A549 (cell line): ENCODE measurements at regions not wholly inside any gene's neighbourhood (a gene's known extent, or its start where the extent isn't known, plus 50 kb on each side); places are given as distances from the start of the nearest gene placed in this dataset.

Experiments
- ATAC-seq, 2 experiments: fragments of 200-7000 bp in 1 of 2; fragments of >200 bp in 1 of 2; cut with Nextera tagmentation in 1 of 2; cut with Tn5 transposase in 1 of 2; 3 replicates each; pipeline versions ENCODE4 v1.8.0 to v1.9.1; 2018 to 2020; ENCODE audit warnings: mild to moderate bottlenecking in 1 of 2, moderate library complexity in 1 of 2
- CTCF ChIA-PET: fragments of 300-600 bp; sonication (Branson Sonifier 250); formaldehyde crosslinking; extraction: SDS; loops from one replicate; lab custom pipeline; 2021; ENCODE audit warnings: antibody characterized with exemption, inconsistent platforms; lab: Yijun Ruan, JAX
- POLR2A ChIA-PET: fragments of 350-600 bp; formaldehyde crosslinking; extraction: SDS; loops from one replicate; lab custom pipeline; 2021; ENCODE audit warnings: antibody characterized with exemption, inconsistent platforms; lab: Yijun Ruan, JAX
- DNase-seq, 2 experiments: peaks; one replicate each; pipeline versions ENCODE4 v3.0.0 to v3.0.0-alpha.2; 2011 to 2016; ENCODE audit warnings: low read depth in 1 of 2, low spot score in 1 of 2
- FAIRE-seq: peaks from 2 replicates; lab custom pipeline; 2011; peaks lifted over from hg19 to GRCh38; lab: Jason Lieb, UNC
- H3K27ac ChIP-seq, 2 experiments: fragments of >200 bp; sonication (Bioruptor Twin); formaldehyde crosslinking; 3 replicates each; pipeline ENCODE4 v1.5.1; 2016 to 2017
- H3K4me1 ChIP-seq: fragments of >200 bp; sonication (Bioruptor Twin); formaldehyde crosslinking; 3 replicates; pipeline ENCODE4 v1.6.1; 2016
- H3K4me2 ChIP-seq: fragments of >200 bp; sonication (Bioruptor Twin); formaldehyde crosslinking; 3 replicates; pipeline ENCODE4 v1.6.1; 2016
- H3K4me3 ChIP-seq: fragments of >200 bp; sonication (Bioruptor Twin); formaldehyde crosslinking; 3 replicates; pipeline ENCODE4 v1.5.1; 2016
- H3K9me3 ChIP-seq: fragments of >200 bp; sonication (Bioruptor Twin); formaldehyde crosslinking; 3 replicates; pipeline ENCODE4 v1.6.1; 2016
- CBX2 ChIP-seq: fragments of 200-600 bp; sonication (generic); IDR thresholded peaks from 2 replicates; pipeline ENCODE4 v1.6.1; 2016; ENCODE audit warnings: low read depth, mild to moderate bottlenecking, borderline replicate concordance
- CBX8 ChIP-seq: fragments of 200-600 bp; sonication (generic); IDR thresholded peaks from 2 replicates; pipeline ENCODE4 v1.6.1; 2016
- CHD2 ChIP-seq: fragments of 150-350 bp; IDR thresholded peaks from 2 replicates; pipeline ENCODE4 v1.6.1; 2014; ENCODE audit warnings: low read length; ENCODE audit not compliant: partially characterized antibody
- EHF ChIP-seq: fragments of 250-450 bp; sonication (Bioruptor Pico); IDR thresholded peaks from 2 replicates; pipeline ENCODE4 v1.5.0; 2020; ENCODE audit warnings: mild to moderate bottlenecking
- ESRRA ChIP-seq: fragments of 150-350 bp; IDR thresholded peaks from 2 replicates; pipeline ENCODE4 v1.6.1; 2014; ENCODE audit warnings: mild to moderate bottlenecking, low read length, borderline replicate concordance
- HDAC2 ChIP-seq: fragments of 200-600 bp; sonication (generic); IDR thresholded peaks from 2 replicates; pipeline ENCODE4 v1.6.1; 2016
- HEYL ChIP-seq: fragments of 250-450 bp; sonication (Bioruptor Pico); IDR thresholded peaks from 2 replicates; pipeline ENCODE4 v1.8.0; 2021; ENCODE audit warnings: mild to moderate bottlenecking, moderate library complexity
- JUNB ChIP-seq: fragments of >200 bp; sonication (Bioruptor Twin); formaldehyde crosslinking; IDR thresholded peaks from 2 replicates; pipeline ENCODE4 v1.6.1; 2016
- KDM1A ChIP-seq: fragments of 200-600 bp; sonication (generic); IDR thresholded peaks from 2 replicates; pipeline ENCODE4 v1.6.1; 2016; ENCODE audit warnings: low read depth, mild to moderate bottlenecking
- MYC ChIP-seq: IDR thresholded peaks from 2 replicates; pipeline ENCODE4 v1.6.1; 2012; ENCODE audit warnings: mild to moderate bottlenecking, inconsistent platforms, low read length, improper control_type of control experiment, borderline replicate concordance
- NPAS2 ChIP-seq: fragments of 250-450 bp; sonication (Bioruptor Pico); IDR thresholded peaks from 2 replicates; pipeline ENCODE4 v1.8.0; 2022; ENCODE audit warnings: mild to moderate bottlenecking, moderate library complexity, borderline replicate concordance
- POLR2A ChIP-seq: IDR thresholded peaks from 2 replicates; pipeline ENCODE4 v1.6.1; 2012; ENCODE audit warnings: mild to moderate bottlenecking, low read length
- RAD21 ChIP-seq, 2 experiments: fragments of >200 bp in 1 of 2; sonication (Bioruptor Twin) in 1 of 2; formaldehyde crosslinking in 1 of 2; IDR thresholded peaks in 1 of 2; conservative IDR thresholded peaks in 1 of 2; 2 replicates in 1 of 2; 3 replicates in 1 of 2; pipeline ENCODE4 v1.6.1; 2012 to 2018; ENCODE audit warnings: inconsistent platforms in 1 of 2
- SREBF2 ChIP-seq: fragments of 450-650 bp; IDR thresholded peaks from 2 replicates; pipeline ENCODE4 v1.6.1; 2014; ENCODE audit warnings: mild to moderate bottlenecking, moderate library complexity
- WGBS: methylation state at CpG from one replicate; pipeline ENCODE4 v1.1.6; 2017; ENCODE audit errors: missing lambda C conversion rate; 5-methylcytosine and 5-hydroxymethylcytosine counted together
- small RNA-seq, 6 experiments: library from RNA; depleted of rRNA; stranded (forward); fragments of <200 nt; gene quantifications; one replicate each; pipeline ENCODE3, GENCODE V24; 2012
- TF ChIP-seq, protein P1 (sequence below): IDR thresholded peaks from 2 replicates; pipeline ENCODE4 v1.6.1; 2012
- TF ChIP-seq, protein P2 (sequence below): fragments of >200 bp; sonication (Bioruptor Twin); formaldehyde crosslinking; IDR thresholded peaks from 3 replicates; pipeline ENCODE4 v1.5.1; 2016
- TF ChIP-seq, protein P3 (sequence below): fragments of 250-450 bp; sonication (Bioruptor Pico); IDR thresholded peaks from 2 replicates; pipeline ENCODE4 v1.5.0; 2021; ENCODE audit warnings: mild to moderate bottlenecking, moderate library complexity, borderline replicate concordance
- TF ChIP-seq, protein P4 (sequence below): fragments of 150-350 bp; IDR thresholded peaks from 2 replicates; pipeline ENCODE4 v1.6.1; 2014; ENCODE audit warnings: low read depth, mild to moderate bottlenecking, low read length

DNA sequence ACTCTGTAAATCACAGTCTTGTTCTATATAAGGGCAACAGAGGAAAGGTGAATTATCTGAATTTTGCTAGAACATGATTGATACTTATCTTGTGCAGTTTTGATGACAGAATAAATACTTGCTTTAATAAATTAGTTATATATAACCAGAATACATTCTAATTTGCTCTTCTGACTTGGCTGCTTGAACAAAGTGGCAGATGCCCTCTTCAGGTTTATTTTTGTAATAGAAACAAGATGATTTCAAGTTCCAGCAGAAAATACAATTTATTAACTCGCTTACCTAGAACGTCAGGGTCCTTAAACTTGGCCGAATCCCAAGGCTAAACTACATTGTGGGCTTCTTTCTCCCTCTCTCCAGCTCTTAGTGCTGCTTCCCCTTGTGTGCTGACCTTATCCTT is 57.6 kb upstream of the SSTR1 start:
- Histone ChIP-seq H3K4me3 (no peak overlapping the region), H3K4me2 (no peak overlapping the region), H3K9me3 (no peaks in the 10 kb centered on the region), H3K27ac (no peak overlapping the region), H3K4me1 (no peaks in the 10 kb centered on the region)
- POLR2A ChIA-PET = no interaction called here
- WGBS = 2% methylated on average over 3 of the region's 3 CpGs
- no peak for TF ChIP-seq CHD2
- TF ChIP-seq, protein P1, sequence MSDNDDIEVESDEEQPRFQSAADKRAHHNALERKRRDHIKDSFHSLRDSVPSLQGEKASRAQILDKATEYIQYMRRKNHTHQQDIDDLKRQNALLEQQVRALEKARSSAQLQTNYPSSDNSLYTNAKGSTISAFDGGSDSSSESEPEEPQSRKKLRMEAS = no peak
- TF ChIP-seq, protein P2, sequence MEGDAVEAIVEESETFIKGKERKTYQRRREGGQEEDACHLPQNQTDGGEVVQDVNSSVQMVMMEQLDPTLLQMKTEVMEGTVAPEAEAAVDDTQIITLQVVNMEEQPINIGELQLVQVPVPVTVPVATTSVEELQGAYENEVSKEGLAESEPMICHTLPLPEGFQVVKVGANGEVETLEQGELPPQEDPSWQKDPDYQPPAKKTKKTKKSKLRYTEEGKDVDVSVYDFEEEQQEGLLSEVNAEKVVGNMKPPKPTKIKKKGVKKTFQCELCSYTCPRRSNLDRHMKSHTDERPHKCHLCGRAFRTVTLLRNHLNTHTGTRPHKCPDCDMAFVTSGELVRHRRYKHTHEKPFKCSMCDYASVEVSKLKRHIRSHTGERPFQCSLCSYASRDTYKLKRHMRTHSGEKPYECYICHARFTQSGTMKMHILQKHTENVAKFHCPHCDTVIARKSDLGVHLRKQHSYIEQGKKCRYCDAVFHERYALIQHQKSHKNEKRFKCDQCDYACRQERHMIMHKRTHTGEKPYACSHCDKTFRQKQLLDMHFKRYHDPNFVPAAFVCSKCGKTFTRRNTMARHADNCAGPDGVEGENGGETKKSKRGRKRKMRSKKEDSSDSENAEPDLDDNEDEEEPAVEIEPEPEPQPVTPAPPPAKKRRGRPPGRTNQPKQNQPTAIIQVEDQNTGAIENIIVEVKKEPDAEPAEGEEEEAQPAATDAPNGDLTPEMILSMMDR = no peak
- no peak for TF ChIP-seq SREBF2
- no peak for TF ChIP-seq HEYL (CRISPR knock-in tag)
- TF ChIP-seq MYC = no peak
- TF ChIP-seq RAD21 (conservative IDR thresholded peaks at IDR 0.05 in 1 of 2, IDR thresholded peaks at IDR 0.05 in 1 of 2) = no peak
- TF ChIP-seq HDAC2 = no peak
- TF ChIP-seq, protein P3, sequence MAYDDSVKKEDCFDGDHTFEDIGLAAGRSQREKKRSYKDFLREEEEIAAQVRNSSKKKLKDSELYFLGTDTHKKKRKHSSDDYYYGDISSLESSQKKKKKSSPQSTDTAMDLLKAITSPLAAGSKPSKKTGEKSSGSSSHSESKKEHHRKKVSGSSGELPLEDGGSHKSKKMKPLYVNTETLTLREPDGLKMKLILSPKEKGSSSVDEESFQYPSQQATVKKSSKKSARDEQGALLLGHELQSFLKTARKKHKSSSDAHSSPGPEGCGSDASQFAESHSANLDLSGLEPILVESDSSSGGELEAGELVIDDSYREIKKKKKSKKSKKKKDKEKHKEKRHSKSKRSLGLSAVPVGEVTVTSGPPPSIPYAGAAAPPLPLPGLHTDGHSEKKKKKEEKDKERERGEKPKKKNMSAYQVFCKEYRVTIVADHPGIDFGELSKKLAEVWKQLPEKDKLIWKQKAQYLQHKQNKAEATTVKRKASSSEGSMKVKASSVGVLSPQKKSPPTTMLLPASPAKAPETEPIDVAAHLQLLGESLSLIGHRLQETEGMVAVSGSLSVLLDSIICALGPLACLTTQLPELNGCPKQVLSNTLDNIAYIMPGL (CRISPR knock-in tag) = no peak
- TF ChIP-seq NPAS2 = no peak
- no peak for TF ChIP-seq CBX2
- no peak for TF ChIP-seq EHF (CRISPR knock-in tag)
- no peak for TF ChIP-seq KDM1A
- TF ChIP-seq POLR2A = no peak
- TF ChIP-seq, protein P4, sequence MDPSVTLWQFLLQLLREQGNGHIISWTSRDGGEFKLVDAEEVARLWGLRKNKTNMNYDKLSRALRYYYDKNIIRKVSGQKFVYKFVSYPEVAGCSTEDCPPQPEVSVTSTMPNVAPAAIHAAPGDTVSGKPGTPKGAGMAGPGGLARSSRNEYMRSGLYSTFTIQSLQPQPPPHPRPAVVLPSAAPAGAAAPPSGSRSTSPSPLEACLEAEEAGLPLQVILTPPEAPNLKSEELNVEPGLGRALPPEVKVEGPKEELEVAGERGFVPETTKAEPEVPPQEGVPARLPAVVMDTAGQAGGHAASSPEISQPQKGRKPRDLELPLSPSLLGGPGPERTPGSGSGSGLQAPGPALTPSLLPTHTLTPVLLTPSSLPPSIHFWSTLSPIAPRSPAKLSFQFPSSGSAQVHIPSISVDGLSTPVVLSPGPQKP = no peak
- TF ChIP-seq CBX8 = no peak
- TF ChIP-seq JUNB = no peak
- no peak for TF ChIP-seq ESRRA
- ATAC-seq (no peak), DNase-seq (no peak), FAIRE-seq (no peak)
- CTCF ChIA-PET = no interaction called here

Small RNAs in the stretch of these regions (small RNA-seq; reads per million reads assigned to genes)
- gene RF00406 (0 to 18.5 (median 3.0) reads per million in 6 experiments), gene RNU6-1277P (0 reads per million in 6 experiments)
